ENCODE measurements at regions not wholly inside any gene's neighbourhood (a gene's known extent, or its start where the extent isn't known, plus 50 kb on each side); places are given as distances from the start of the nearest gene placed in this dataset.

DNA sequence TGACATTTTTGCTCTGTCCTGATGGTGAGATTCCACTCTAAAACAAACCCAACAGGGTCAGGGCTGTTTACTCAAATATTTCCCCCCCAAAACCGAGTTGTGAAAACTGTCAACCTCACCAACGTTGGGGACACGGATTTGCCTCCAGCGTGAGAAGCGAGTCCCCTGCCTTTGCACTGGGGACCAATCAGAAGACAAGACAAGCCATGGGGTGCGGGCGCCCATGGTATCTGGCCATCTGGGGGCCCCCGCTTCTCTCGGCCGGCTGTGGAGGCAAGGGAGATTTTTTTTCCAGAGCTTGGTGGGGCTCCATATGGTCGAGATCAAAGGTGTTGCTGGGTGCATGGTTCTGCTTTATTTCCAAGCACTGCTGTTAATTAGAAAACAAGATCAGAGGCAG lies 272.1 kb downstream of the BCL11B start:
- H3K9ac ChIP-seq: no peak overlapping the region
- H3K36me3 ChIP-seq (ENCODE audit: control insufficient read depth, insufficient read depth, low read length): no peaks in the 10 kb centered on the region
- no peaks in the 10 kb centered on the region for H3K79me2 ChIP-seq
- H3K4me2 ChIP-seq (ENCODE audit: low read length): no peak overlapping the region
- H3K27ac ChIP-seq: no peak overlapping the region
- H3K27me3 ChIP-seq (ENCODE audit: control insufficient read depth, insufficient read depth, low read length): no peaks in the 10 kb centered on the region
- no peaks in the 10 kb centered on the region for H3K4me1 ChIP-seq
- H3K4me3 ChIP-seq (ENCODE audit: low read depth, low read length): no peak overlapping the region
- no peak overlapping the region for H2AFZ ChIP-seq
- no peak for TF ChIP-seq CTCF (IDR thresholded peaks at IDR 0.05)
- H3K9me3 ChIP-seq (ENCODE audit: control insufficient read depth, low read length): no peaks in the 10 kb centered on the region

- Histone ChIP-seq H3K4me3 (ENCODE audit: low read depth, low read length) (no peak overlapping the region), H3K27me3 (ENCODE audit: control insufficient read depth, insufficient read depth, low read length) (no peaks in the 10 kb centered on the region), H3K27ac (no peak overlapping the region), H3K79me2 (no peaks in the 10 kb centered on the region), H2AFZ (no peak overlapping the region), H3K4me2 (ENCODE audit: low read length) (no peak overlapping the region), H3K36me3 (ENCODE audit: control insufficient read depth, insufficient read depth, low read length) (no peaks in the 10 kb centered on the region), H3K9ac (no peak overlapping the region), H3K9me3 (ENCODE audit: control insufficient read depth, low read length) (no peaks in the 10 kb centered on the region), H3K4me1 (no peaks in the 10 kb centered on the region)
- no peak for TF ChIP-seq CTCF (IDR thresholded peaks at IDR 0.05)
Observed at GRCh38 chr14:99001241-99001640, 270.8 kb downstream of the BCL11B start.

- Histone ChIP-seq H3K36me3 (ENCODE audit: control insufficient read depth, insufficient read depth, low read length) (no peaks in the 10 kb centered on the region), H2AFZ (no peak overlapping the region), H3K27ac (no peak overlapping the region), H3K4me2 (ENCODE audit: low read length) (no peak overlapping the region), H3K9ac (no peak overlapping the region), H3K27me3 (ENCODE audit: control insufficient read depth, insufficient read depth, low read length) (no peaks in the 10 kb centered on the region), H3K9me3 (ENCODE audit: control insufficient read depth, low read length) (no peaks in the 10 kb centered on the region), H3K79me2 (no peaks in the 10 kb centered on the region), H3K4me3 (ENCODE audit: low read depth, low read length) (no peak overlapping the region), H3K4me1 (no peaks in the 10 kb centered on the region)
- no peak for TF ChIP-seq CTCF (IDR thresholded peaks at IDR 0.05)
Observed at GRCh38 chr14:99003646-99004045, 268.4 kb downstream of the BCL11B start.

DNA sequence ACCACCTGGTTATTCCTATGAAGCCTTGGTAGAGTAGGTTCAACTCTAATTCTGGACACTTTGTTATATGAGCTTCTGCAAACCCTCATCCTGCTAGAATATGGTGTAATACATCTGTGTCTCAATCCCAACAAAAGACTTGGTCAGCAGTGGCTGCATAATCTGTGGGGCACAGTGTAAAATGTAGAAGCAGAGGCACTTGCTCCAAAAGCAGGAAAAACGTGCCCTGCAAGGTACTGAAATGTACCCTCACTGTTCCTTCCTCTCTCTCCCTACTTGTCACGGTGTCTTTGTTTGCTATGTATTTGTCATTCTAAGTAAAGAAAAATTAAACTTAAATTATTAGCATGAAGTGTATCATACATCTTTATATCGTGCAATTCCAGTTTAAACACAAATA lies 267.9 kb downstream of the BCL11B start:
- no peaks in the 10 kb centered on the region for H3K79me2 ChIP-seq
- no peaks in the 10 kb centered on the region for H3K4me1 ChIP-seq
- H3K9me3 ChIP-seq (ENCODE audit: control insufficient read depth, low read length): no peaks in the 10 kb centered on the region
- no peak overlapping the region for H3K4me3 ChIP-seq (ENCODE audit: low read depth, low read length)
- no peak overlapping the region for H3K27ac ChIP-seq
- H3K27me3 ChIP-seq (ENCODE audit: control insufficient read depth, insufficient read depth, low read length): no peaks in the 10 kb centered on the region
- no peak for TF ChIP-seq CTCF (IDR thresholded peaks at IDR 0.05)
- no peaks in the 10 kb centered on the region for H3K36me3 ChIP-seq (ENCODE audit: control insufficient read depth, insufficient read depth, low read length)
- no peak overlapping the region for H3K4me2 ChIP-seq (ENCODE audit: low read length)
- H2AFZ ChIP-seq: no peak overlapping the region
- no peak overlapping the region for H3K9ac ChIP-seq

DNA sequence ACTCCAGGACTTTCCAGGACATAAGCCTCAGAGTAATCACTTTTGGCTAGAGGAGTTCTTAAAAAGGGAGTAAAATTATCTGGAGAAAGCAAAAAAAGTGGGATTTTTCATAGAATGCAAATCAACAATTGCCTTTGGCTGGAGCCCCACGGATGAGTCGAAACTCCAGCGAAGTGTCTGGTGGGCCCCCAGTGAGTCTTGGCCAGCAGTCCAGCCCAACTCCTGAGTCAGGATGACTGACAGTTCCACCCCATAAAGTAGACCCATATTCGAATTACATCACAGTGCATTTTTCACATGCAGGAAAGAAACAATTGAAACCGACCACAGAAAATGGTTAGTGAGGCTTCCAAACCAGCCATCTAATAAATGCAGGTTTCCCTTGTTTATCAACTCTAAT lies 265.7 kb downstream of the BCL11B start:
- TF ChIP-seq CTCF (IDR thresholded peaks at IDR 0.05): no peak
- H3K36me3 ChIP-seq (ENCODE audit: control insufficient read depth, insufficient read depth, low read length): no peaks in the 10 kb centered on the region

More for the DNA sequence above, 265.7 kb downstream of the BCL11B start:
- Histone ChIP-seq H3K27ac (no peak overlapping the region), H2AFZ (no peak overlapping the region), H3K4me1 (no peaks in the 10 kb centered on the region), H3K9ac (no peak overlapping the region), H3K79me2 (no peaks in the 10 kb centered on the region), H3K4me3 (ENCODE audit: low read depth, low read length) (no peak overlapping the region), H3K27me3 (ENCODE audit: control insufficient read depth, insufficient read depth, low read length) (no peaks in the 10 kb centered on the region), H3K4me2 (ENCODE audit: low read length) (no peak overlapping the region), H3K9me3 (ENCODE audit: control insufficient read depth, low read length) (no peaks in the 10 kb centered on the region)
